CD4-positive, alpha-beta T cell treated with Interleukin-2 at 100 ng/mL for 4 hours (primary cell): ENCODE measurements at regions not wholly inside any gene's neighbourhood (a gene's known extent, or its start where the extent isn't known, plus 50 kb on each side); places are given as distances from the start of the nearest gene placed in this dataset.
"Not testable (repeated sequence)": the region's sequence is repeated elsewhere in the genome, so short reads cannot be mapped to it uniquely, and the experiment has no call there.

ENCODE experiments used
- DNase-seq: peaks from one replicate; pipeline ENCODE4 v3.0.0-alpha.2; 2020; ENCODE audit warnings: low spot score

DNA sequence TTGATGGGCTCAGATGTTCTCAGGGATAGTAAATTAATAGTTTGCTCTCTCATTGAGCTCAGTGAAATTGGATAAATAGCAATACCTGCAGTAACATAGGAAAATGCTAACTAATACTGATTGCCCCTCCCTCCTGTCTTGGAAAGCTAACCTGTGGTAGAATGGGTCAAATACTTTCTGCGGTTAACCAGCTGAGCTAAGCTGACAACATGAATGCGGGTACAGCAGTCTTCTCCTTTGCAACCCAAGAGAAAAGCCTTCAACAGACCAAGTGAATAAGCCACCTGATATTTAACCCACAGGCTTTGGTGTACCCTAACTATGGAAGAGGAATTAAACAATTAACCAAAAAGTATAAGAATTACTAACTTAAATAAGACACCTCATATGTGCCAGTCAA, 408.3 kb upstream of the MAF start:
- no peak for DNase-seq

DNA sequence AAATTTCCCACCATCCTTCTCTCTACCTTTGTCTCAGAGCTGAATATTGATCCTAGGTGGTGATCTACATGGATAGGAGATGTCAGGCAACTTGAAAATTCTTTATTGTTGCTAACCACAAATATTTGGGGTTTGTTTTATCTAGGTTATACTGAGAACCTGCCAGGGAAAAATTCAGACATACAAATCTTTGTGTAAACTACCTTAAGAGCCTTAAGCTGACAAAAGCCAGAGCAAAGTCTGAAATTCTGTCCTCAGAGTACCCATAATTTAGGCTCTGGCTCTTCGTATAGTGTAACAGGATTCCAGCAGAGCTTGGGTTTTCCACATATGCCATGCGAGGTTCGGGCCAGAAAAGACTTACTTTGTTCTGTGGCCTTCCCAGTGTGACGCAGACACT, 406.7 kb upstream of the MAF start:
- no peak for DNase-seq

DNA sequence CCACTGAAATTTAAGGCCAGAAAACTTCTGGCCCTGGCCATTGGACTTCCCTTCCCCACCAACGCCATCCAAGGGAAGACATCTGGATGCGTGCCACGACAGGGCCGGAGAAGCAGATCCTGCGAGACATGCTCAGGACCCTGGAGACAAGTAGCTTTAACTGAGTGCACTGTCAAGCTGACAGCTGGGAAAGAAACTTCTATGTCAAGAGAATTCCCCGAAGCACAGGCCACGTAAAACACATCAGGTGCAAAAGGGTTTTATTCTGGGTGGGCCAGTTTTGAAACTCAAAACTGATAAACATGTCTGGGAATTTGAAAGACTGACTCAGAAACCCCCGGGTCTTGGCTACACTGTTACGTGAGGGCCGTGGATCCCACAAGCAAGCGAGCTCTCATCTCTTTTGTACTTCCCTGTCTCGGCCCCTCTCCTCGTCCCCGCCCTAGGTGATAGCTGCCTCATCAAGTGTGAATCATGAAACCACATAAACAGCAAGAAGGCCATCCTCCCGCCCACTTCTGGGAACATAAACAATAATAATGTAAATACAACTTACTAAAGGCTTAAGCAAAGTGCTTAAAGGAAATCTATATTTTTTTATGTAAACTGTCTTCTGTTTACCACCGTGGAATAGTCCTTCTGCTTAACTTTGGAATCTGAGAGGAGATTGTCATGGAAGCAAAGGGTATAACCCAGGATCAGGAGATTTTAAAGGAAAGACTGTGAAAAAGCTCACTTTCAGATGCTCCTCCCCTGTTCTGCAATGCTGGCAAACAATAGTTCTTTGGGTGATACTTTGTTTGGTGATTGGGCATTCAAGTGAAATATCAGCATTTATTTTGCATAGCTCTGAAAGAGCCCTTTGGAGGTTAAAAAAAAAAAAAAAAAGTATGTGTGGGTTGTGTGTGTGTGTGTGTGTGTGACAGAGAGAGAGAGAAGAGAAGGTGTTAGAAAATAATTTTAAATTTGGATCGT, 406.0 kb upstream of the MAF start:
- DNase-seq: no peak

DNA sequence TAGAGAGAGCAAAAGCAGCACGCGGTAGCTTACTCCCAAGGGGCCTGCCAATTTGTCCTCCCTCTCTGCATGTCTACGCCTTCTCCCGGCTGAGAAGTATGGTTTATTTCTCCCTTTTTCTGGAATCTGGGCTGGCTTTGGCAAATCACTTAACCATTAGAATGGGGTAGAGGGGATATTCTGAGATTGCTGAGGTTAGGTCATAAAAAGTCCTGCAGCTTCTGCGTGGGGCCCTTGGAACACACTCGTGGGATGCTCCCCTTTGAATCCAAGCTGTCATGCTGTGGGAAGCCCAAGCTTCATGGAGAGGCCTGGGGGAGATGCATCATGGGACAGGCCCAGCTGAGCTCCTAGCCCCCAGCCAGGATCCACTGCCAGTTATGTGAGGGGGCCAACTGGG, 403.6 kb upstream of the MAF start:
- DNase-seq: no peak

DNA sequence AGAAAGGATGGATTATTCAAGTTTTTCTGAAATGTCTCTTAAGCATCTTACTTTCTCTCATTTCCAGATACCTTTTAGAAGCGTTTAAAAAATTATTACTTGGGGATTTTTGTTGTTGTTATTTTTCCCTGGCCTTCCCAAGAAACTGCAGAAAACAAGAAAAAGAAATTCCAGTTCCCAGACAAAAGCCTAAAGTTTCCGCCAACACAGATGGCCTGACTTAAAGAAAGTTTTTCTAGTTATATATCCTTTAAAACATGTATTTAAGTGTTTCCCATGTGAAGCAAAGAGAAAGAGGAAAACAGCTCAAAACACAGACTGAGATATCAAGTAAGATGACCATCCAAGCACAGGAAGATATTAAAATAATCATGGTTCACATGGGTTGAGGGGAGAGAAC, 401.7 kb upstream of the MAF start:
- DNase-seq: no peak

DNA sequence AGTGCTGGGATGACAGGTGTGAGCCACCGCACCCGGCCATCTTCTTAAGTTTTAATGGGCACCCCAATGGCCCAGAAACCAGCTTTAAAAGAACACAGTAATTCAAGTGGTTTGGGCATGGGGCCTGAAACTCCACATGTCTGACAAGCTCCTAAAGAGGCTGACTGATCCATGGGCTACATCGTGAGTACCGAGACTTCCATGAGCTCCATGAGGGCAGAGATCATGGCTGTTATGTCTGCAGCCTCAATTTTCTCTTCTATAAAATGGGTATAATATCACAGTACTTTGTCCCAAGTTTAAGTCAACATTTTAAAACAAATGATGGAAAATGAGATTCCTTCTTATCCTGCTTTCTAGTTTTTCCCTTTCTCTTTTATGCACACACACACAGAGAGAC, 397.6 kb upstream of the MAF start:
- no peak for DNase-seq

DNA sequence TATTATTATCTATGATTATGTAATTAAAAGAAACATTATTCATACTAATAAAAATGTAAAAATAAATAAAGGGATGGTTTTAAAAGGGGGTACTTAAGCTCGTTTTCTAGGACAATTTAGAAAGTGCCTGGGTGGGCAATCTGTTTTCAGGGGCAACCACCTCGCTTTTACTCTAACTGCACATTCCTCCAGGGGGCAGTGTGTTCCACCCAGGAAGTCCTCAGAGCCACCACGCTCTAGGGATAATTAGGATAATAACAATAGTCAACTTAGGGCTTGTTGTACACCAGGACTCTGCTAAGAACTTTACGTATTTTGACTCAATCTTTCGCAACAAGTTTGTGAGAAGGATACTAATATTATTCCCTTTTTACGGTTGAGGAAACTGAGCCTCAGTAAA, 396.7 kb upstream of the MAF start:
- no peak for DNase-seq

DNA sequence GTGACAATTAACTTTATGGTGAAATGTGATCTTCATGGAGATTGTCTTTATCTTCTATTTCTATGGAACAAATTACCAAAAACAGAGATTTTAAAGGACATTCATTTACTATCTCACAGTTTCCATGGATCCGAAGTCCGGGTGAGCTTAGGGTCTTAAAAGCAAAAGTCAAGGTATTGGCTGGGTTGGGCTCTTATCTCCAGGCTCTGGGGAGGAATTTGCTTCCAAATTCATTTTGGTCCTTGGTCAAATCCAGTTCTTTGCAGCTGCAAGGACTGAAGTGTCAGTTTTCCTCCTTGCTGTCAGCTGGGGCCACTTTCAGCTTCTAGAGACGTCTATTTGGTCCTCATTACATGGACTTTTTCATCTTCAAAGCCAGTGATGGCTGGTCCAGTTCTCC, 395.8 kb upstream of the MAF start:
- no peak for DNase-seq

DNA sequence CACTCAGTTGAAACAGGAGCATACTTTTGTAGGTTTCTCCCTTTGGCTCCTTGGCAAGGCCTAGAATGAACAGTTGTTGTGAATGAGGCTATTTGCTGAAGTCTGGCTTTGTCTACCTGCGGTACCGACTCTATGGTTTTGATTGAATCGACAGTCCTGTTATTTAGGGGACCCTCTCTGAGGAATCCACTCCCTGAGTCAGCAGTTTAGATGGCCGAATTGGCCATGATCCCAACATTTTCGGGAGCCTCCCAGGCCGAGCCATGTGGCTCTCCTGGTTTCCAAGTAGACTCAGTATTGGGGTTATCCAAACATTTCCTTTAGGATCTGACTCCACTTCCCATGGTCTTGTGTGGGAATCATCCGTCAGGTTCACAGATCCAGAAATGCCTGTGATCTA, 394.8 kb upstream of the MAF start:
- no peak for DNase-seq

DNA sequence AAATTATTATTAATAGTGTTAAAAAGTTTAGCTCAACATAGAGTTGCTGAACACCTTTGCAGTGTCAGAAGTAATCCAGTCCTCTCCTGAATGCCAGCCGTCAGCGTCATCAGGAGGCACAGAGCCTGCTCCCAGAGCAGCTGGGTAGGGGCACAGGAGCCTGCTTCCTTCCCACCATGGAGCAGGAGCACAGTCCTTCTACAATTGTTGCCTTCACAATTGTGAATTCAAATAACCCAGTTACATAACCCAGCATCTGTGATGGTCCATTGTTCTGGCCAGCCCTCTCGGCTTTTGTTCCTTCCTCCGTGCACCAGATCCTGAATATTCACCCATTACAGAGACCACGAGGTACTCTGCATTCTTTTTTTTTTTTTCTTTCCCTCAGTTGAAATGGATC, 393.9 kb upstream of the MAF start:
- no peak for DNase-seq

DNA sequence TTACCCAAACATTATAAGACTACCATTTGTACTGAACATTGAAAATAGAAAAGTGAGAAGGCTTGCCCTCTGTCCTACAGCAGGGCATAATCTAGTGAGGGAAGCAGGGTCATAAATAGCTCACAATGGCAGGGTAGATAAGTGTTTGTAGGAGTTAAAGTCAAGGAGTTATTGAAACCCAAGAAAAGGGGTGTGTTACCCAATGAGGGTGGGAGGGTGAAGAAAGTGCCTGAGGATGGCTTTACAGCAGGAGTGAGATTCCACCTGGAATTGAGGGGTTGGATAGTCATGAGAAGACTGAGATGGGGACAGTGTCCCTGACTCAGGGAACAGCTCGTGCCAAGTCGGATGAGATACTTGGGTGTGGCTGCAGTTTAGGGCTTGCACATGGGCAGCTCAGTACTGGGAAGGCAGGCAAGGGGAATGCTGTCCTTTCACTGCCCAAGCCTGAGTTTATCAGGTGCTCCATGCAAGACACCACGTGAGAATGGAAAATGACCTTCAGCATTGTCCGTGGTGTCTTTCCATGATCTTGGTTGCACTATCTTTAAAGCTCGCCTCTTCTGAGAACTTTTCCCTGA, 393.2 kb upstream of the MAF start:
- no peak for DNase-seq

DNA sequence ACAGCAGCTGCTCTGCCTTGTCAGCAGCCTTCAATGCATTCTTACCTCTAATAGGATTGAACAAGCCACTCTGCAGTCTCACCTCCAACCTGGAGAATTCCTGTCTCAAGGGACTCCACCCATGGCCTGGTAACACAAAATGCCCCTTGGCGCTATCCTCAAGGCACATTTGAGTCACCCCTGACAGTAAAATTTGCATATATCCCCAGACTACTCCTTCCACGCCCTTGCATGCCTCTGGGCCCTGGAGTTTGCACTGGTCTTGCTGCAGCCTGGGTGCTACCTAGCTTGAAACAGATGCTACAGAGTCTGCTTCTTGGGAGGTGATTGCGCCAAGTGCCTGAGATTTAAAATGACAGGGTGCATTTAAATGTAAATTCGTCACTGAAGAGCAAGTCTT, 391.4 kb upstream of the MAF start:
- DNase-seq: no peak

DNA sequence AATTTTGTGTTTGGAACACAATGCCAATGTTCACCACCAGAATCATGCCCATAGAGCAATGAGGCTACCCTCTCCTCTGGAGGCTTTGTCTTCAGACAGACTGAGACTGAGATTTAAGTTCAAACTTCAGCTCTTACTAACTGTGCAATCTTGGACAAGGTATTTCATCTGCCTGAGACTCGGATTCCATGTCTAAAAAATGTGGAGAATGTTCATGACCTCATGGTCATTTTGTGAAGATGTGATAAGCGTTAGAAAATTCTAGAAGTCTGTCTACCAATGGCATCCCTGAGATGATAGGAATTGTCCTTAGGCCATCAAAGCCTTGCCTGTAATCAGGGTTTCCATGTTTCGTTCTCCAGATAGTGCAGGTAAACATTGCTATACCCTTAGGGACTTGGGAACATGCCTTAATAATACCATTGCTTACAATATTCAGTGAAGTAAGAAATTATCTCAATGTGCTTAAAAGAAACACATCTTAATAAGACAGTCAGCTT, 388.2 kb upstream of the MAF start:
- no peak for DNase-seq

DNA sequence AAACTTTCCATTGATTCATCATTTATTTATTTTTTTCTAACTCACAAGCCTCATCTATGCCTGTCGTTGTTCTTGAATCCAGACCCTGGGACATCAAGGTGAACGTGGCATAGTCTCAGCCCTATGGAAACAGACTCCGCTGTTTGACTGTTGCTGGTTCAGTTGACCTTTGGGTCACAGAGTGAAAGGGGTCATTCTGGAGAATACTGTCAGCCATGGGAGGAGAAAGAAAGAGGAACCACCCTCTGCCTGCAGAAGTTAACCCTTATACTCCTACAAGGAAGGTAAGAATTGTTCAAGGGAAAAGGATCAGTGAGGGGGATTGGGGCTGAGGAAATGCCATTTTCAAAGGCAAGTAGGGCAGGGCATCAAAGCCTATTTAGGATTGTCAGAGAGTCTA, 387.6 kb upstream of the MAF start:
- DNase-seq: no peak

DNA sequence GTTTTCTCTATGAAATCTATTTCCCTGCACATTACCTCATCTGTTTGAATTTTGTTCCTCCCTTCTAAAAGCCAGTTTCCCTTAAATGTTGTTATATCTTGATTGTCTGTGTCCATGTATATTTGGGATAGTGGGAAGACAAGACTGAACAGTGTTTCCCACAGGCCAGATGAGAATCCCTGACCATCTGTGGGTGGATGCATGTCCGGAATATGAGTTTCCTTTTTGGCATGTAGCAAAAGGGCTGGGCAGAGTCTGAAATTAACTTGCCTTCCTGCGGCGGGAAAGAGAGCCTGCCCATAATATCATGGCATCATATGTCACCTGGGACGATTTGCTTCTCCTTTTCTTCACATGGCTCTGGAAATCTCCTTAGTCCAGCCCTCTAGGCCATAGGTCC, 385.8 kb upstream of the MAF start:
- no peak for DNase-seq

DNA sequence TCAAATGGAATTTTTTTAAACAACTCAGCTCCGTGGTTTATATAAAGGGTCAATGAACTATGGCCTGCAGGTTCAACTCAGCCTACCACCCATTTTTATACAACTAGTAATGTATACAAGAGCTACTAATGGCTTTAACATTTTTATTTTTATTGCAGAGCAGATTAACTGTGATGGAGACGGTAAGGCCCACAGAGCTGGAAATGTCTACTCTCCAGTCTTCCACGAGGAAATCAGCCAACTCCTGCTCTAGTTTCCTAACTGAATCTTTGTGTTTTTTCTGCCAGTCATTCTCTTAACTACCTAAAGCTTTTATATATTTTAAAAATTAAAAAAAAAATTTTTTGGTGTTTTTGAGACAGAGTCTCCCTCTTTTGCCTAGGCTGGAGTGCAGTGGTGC, 385.1 kb upstream of the MAF start:
- no peak for DNase-seq

DNA sequence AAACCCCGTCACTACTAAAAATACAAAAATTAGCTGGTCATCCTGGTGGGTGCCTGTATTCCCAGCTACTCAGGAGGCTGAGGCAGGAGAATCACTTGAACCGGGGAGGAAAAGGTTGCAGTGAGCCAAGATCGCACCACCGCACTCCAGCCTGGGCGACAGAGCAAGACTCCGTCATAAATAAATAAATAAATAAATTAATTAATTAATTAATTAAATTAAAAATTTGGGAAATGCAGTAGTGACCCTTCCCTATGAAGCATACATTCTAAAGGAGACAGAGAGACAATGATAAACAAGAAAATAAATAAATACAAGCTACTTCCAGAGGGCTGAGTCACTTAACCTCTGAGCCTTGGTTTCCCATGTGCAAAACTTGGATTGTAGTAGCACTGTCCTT, 383.6 kb upstream of the MAF start:
- DNase-seq: not testable (repeated sequence)

DNA sequence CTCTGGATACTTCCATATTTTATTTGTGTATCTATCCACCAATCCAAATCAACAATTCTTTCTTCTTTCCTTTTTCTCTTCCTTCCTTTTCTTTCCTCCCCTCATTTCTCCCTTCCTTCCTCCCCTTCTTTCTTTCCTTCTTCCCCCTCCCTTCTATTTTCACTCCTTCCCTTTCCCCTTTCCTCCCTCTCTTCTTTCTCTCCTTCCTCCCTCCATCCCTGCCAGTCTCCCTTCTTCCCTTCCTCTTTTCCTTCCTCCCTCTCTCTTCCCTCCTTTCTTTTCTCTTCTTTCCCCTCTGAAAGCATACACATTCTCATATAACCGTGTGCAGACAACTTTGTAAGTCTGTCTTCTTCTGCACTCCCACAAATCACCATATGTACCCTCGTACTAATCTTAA, 382.3 kb upstream of the MAF start:
- DNase-seq: no peak

DNA sequence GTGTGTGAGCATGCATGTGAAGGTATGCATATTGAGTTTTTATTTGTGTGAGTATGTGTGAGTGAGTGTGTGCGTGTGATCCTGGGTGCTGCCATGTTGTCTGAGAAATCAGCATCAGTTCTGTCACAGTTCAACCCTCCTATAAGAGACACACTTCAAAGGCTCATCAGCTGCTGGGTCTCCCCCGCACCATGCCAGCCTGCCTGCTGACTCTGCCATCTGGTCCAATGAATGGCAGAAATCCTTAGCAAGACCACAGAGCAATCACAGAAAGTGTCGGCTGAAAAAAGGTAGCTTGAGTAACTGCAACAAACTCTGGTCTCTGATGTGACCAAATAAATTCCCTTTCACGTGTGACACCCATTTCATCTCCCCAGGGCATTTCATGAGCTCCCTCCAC, 381.8 kb upstream of the MAF start:
- no peak for DNase-seq

DNA sequence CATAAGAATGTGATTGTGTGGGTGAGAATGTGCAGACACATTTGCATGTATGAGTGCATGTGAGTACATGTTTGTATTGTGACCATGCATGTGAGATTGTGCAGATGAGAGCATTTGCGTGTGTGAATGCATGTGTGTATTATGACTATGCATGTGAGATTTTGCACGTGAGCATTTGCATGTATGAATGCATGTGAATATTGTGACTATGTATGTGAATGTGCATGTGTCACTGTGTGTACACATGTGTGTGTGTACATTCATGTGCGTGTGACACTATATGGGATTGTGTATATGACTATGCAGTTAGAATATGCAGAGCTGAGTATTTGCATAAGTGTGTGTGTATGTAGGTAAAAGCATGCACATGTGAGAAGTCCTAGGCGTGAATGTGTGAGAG, 381.3 kb upstream of the MAF start:
- no peak for DNase-seq

DNA sequence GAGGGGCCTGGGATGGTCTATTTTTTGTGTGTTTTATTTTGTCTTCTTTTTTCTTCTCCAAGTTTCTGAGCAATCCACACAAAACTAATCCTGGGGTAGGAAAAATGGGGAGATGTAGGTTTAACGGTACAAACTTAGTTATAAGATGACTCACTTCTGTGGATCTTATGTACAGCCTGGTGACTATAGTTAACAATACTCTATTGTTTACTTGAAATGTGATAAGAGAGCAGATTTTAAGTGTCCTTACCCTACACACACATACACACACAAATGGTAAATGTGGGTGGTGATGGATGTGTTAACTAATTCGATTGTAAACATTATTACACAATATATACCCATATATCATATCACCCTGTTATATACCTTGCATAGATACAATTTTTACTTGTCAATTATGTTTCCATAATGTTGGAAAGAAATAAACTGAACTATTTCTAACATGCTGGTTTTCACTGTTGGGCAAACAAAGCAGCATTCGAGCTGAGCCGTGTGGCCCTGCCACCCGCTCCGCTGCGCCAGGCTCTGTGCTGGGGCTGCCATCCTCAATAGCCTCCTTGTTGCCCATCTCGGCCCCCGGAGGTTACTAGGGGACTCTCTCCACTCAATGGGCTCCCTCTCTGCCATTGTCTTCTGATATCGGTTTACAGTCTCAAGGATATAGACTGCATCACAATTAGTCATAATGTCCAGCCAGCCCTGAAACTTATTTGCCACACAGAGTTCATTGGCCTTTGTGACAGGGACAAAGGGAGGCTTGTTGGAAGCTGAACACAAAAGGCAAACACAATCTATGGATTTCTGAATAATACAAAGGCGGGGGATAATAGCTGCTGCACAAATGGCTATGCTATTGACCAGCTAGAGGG, 380.3 kb upstream of the MAF start:
- DNase-seq: no peak

DNA sequence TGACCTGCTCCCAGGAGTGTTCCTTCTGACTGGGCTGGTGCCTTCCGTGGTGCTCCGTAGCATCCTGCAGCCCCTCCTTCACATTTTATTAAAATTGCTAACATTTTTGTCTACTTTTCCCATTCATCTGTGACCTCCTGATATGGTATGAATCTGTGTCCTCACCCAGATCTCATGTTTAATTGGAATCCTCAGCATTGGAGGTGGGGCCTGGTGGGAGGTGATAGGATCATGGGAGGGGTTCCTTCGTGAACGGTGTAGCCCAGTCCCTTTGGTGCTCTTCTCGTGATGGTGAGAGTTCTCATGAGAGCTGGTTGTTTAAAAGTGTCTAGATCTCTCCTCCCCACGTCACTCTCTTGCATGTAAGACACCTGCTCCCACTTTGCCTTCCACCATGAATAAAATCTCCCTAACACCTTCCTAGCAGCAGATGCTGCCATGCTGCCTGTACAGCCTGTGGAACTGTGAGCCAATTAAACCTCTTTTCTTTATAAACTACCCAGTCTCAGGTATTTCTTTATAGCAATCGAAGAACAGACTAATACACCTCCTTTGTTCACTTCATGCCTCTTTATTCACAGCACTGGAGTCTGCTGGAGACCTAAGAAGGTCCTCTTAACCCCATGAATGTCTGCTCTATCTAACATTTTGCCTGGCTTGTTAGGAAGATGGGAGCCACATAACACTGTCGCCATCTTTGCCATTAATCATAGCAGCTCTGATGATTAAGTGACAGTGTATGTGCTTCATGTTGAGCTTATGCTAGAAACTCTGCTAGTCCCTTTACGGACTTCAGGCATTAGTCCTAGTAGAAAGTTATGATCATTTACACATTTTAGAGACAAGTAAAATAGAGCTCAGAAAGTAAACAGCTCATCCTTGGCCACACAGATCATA, 377.7 kb upstream of the MAF start:
- no peak for DNase-seq
